Endothelial cell of umbilical vein (primary cell): ENCODE measurements at regions not wholly inside any gene's neighbourhood (a gene's known extent, or its start where the extent isn't known, plus 50 kb on each side); places are given as distances from the start of the nearest gene placed in this dataset.

Experiments
- BruUV-seq: library from RNA; stranded (reverse); fragments of 400-500 nt; replicated peaks from 2 replicates; lab custom pipeline; 2021; lab: Mats Ljungman, UMichigan
- CTCF ChIA-PET: fragments of 300-600, 350-600 bp; sonication (Branson Sonifier 250); formaldehyde crosslinking; loops from one replicate; lab custom pipeline; 2021; ENCODE audit warnings: antibody characterized with exemption, inconsistent platforms; lab: Charles Lee
- POLR2A ChIA-PET: fragments of 300-600, 350-600 bp; sonication (Branson Sonifier 250); formaldehyde crosslinking; loops from one replicate; lab custom pipeline; 2021; ENCODE audit warnings: antibody characterized with exemption, inconsistent platforms; lab: Charles Lee
- DNase-seq: peaks from one replicate; pipeline ENCODE4 v3.0.0-alpha.2; 2011; ENCODE audit warnings: low read depth, low spot score
- FAIRE-seq: peaks from 2 replicates; lab custom pipeline; 2011; peaks lifted over from hg19 to GRCh38; lab: Jason Lieb, UNC
- H2AFZ ChIP-seq: 2 replicates; pipeline ENCODE4 v1.6.0; 2012; ENCODE audit warnings: low read depth, low read length, control low read depth, inconsistent platforms
- H3K27ac ChIP-seq: 2 replicates; pipeline ENCODE4 v1.5.1; 2011; ENCODE audit warnings: low read depth, mild to moderate bottlenecking, control low read depth, low read length, moderate library complexity; ENCODE audit not compliant: insufficient read depth
- H3K27me3 ChIP-seq, 2 experiments: 2 replicates each; pipeline versions ENCODE4 v1.6.0 to v1.6.1; 2011; ENCODE audit warnings: low read length in 2 of 2, mixed read lengths in 1 of 2; ENCODE audit not compliant: control insufficient read depth in 2 of 2, insufficient read depth in 2 of 2
- H3K36me3 ChIP-seq, 2 experiments: 2 replicates in 1 of 2; 3 replicates in 1 of 2; pipeline ENCODE4 v1.5.1; 2011; ENCODE audit warnings: low read length in 2 of 2, mild to moderate bottlenecking in 1 of 2, moderate library complexity in 1 of 2; ENCODE audit not compliant: control insufficient read depth in 2 of 2, insufficient read depth in 2 of 2; ENCODE audit errors: extremely low read depth in 1 of 2
- H3K4me1 ChIP-seq: 3 replicates; pipeline ENCODE4 v1.5.1; 2011; ENCODE audit warnings: mild to moderate bottlenecking, low read length; ENCODE audit not compliant: control insufficient read depth, insufficient read depth; ENCODE audit errors: extremely low read depth
- H3K4me2 ChIP-seq: 2 replicates; pipeline ENCODE4 v1.6.1; 2011; ENCODE audit warnings: low read length, control low read depth, mixed read lengths; ENCODE audit not compliant: insufficient read depth
- H3K4me3 ChIP-seq, 3 experiments: fragments of 200-600 bp in 1 of 3; sonication (generic), shearing (Covaris generic) in 1 of 3; replicated peaks in 1 of 3; 2 replicates each; pipeline ENCODE4 v1.5.1; 2011 to 2016; ENCODE audit warnings: control low read depth in 3 of 3, low read length in 3 of 3, mild to moderate bottlenecking in 2 of 3, inconsistent platforms in 1 of 3, low read depth in 1 of 3, moderate library complexity in 1 of 3; ENCODE audit not compliant: insufficient read depth in 1 of 3
- H3K79me2 ChIP-seq: 2 replicates; pipeline ENCODE4 v1.6.0; 2012; ENCODE audit warnings: low read length, inconsistent platforms; ENCODE audit not compliant: control insufficient read depth, insufficient read depth
- H3K9ac ChIP-seq: replicated peaks from 2 replicates; pipeline ENCODE3; 2011; ENCODE audit warnings: low read length, control low read depth; ENCODE audit not compliant: insufficient read depth; ENCODE audit errors: extremely low read depth
- H3K9me1 ChIP-seq: replicated peaks from 3 replicates; pipeline ENCODE4 v1.6.0; 2011; ENCODE audit warnings: mild to moderate bottlenecking, low read length; ENCODE audit not compliant: control insufficient read depth, insufficient read depth; ENCODE audit errors: extremely low read depth
- H3K9me3 ChIP-seq: replicated peaks from 2 replicates; pipeline ENCODE4 v1.5.1; 2012; ENCODE audit warnings: low read length, inconsistent platforms; ENCODE audit not compliant: control insufficient read depth, insufficient read depth
- H4K20me1 ChIP-seq: replicated peaks from 2 replicates; pipeline ENCODE3; 2011; ENCODE audit warnings: mild to moderate bottlenecking, low read length; ENCODE audit not compliant: control insufficient read depth, insufficient read depth; ENCODE audit errors: extremely low read depth
- CTCF ChIP-seq, 2 donors: IDR thresholded peaks; 1 replicate in 1 of 2; 2 replicates in 1 of 2; pipeline ENCODE4 v1.5.1; 2011; ENCODE audit warnings: low read length in 2 of 2, mild to moderate bottlenecking in 2 of 2, moderate library complexity in 2 of 2, control low read depth in 1 of 2, inconsistent platforms in 1 of 2, low read depth in 1 of 2; ENCODE audit not compliant: insufficient read depth in 1 of 2; ENCODE audit errors: extremely low read depth in 1 of 2
- FOS ChIP-seq: IDR thresholded peaks from 2 replicates; pipeline ENCODE4 v1.6.1; 2011; ENCODE audit warnings: mild to moderate bottlenecking, low read length, moderate library complexity, borderline replicate concordance; ENCODE audit not compliant: insufficient read depth
- MAX ChIP-seq: IDR thresholded peaks from 2 replicates; pipeline ENCODE4 v1.6.1; 2011; ENCODE audit not compliant: insufficient read depth, insufficient read length
- dilution Hi-C: fragments of 300-500 bp; cut with MboI; formaldehyde crosslinking; loops from one replicate; pipeline ENCODE4 v1.15.0; 2019; ENCODE audit warnings: low sequenced_read_pairs; ENCODE audit not compliant: extremely low pct_ligation_motif_present
- intact Hi-C: fragments of 100-400 bp; cut with micrococcal nuclease; formaldehyde crosslinking; loops from one replicate; pipeline ENCODE4 v1.10.0; 2022

GRCh38 chr13:38045278-38046048 lies 175.9 kb upstream of the TRPC4 start:
- no TSS peak for BruUV-seq
- H3K27ac ChIP-seq = no peak overlapping the region
- dilution Hi-C loops = no loop called here

More at GRCh38 chr13:38045278-38046048, 175.9 kb upstream of the TRPC4 start:
- TF ChIP-seq CTCF (IDR thresholded peaks at IDR 0.05; ENCODE audit: extremely low read depth in 1 of 2, insufficient read depth in 1 of 2, low read depth in 1 of 2, low read length in 2 of 2) (peak; percentile 61 to 73), FOS (no peak), MAX (no peak)
- FAIRE-seq (peak; percentile 83), DNase-seq (peak; percentile 40)
- no peaks in the 10 kb centered on the region for H3K4me1 ChIP-seq
- no peaks in the 10 kb centered on the region for H3K79me2 ChIP-seq
- H3K9ac ChIP-seq = no peak overlapping the region
- intact Hi-C loops = loop anchor here (1.0 to 10.0 kb wide), 4 partner anchors 181 to 941 kb away; partner anchors contain the start of genes CSNK1A1L and TRPC4
- H3K36me3 ChIP-seq = no peaks in the 10 kb centered on the region
- H4K20me1 ChIP-seq = no peaks in the 10 kb centered on the region
- H3K9me3 ChIP-seq = no peaks in the 10 kb centered on the region
- H3K9me1 ChIP-seq = no peaks in the 10 kb centered on the region
- no peaks in the 10 kb centered on the region for H3K27me3 ChIP-seq
- ChIA-PET POLR2A (no interaction called here), CTCF (interaction anchor here (1.0 to 3.3 kb wide), 9 partner anchors 11 to 970 kb away, joined by 3 to 55 read pairs (median 7); partner anchors contain the start of gene TRPC4)
- peak overlapping the region; percentile 79 for H2AFZ ChIP-seq
- H3K4me3 ChIP-seq = no peak overlapping the region
- H3K4me2 ChIP-seq = no peak overlapping the region
